IPS DF 4.7 (cell line): ENCODE measurements at regions not wholly inside any gene's neighbourhood (a gene's known extent, or its start where the extent isn't known, plus 50 kb on each side); places are given as distances from the start of the nearest gene placed in this dataset.
"Not testable (repeated sequence)": the region's sequence is repeated elsewhere in the genome, so short reads cannot be mapped to it uniquely, and the experiment has no call there.

Experiments used
- DNase-seq: peaks from one replicate; pipeline ENCODE4 v3.0.0-alpha.2; 2013; ENCODE audit warnings: low spot score; ENCODE audit errors: extremely low read depth

GRCh38 chr4:23035521-23036056, 342.9 kb downstream of the GBA3 start:
- DNase-seq = no peak

GRCh38 chr4:23034731-23035130, 342.0 kb downstream of the GBA3 start:
- no peak for DNase-seq

GRCh38 chr4:23033796-23034195, 341.1 kb downstream of the GBA3 start:
- DNase-seq = no peak

GRCh38 chr4:23028875-23029274, 336.1 kb downstream of the GBA3 start:
- DNase-seq = no peak

GRCh38 chr4:23023666-23024065, 330.9 kb downstream of the GBA3 start:
- DNase-seq = no peak

GRCh38 chr4:23023121-23023520, 330.4 kb downstream of the GBA3 start:
- no peak for DNase-seq

GRCh38 chr4:23022032-23022431, 329.3 kb downstream of the GBA3 start:
- no peak for DNase-seq

GRCh38 chr4:23021040-23021439, 328.3 kb downstream of the GBA3 start:
- DNase-seq = no peak

GRCh38 chr4:23020399-23020798, 327.7 kb downstream of the GBA3 start:
- not testable (repeated sequence) for DNase-seq

- no peak for DNase-seq
These were observed 324.2 kb downstream of the GBA3 start for GRCh38 chr4:23016981-23017380.

- no peak for DNase-seq
These were observed 323.1 kb downstream of the GBA3 start for GRCh38 chr4:23015821-23016220.

- DNase-seq = no peak
These were observed 316.4 kb downstream of the GBA3 start for GRCh38 chr4:23009093-23009492.

- DNase-seq = no peak
These were observed 314.0 kb downstream of the GBA3 start for GRCh38 chr4:23006756-23007155.

GRCh38 chr4:23005691-23006090, 313.0 kb downstream of the GBA3 start:
- no peak for DNase-seq

- no peak for DNase-seq
These were observed 308.7 kb downstream of the GBA3 start for GRCh38 chr4:23001478-23001877.

- DNase-seq = peak; percentile 16
These were observed 306.7 kb downstream of the GBA3 start for GRCh38 chr4:22999419-22999818.

GRCh38 chr4:22997358-22998224, 304.9 kb downstream of the GBA3 start:
- no peak for DNase-seq

GRCh38 chr4:22991576-22991975, 298.8 kb downstream of the GBA3 start:
- DNase-seq = no peak

- no peak for DNase-seq
These were observed 295.8 kb downstream of the GBA3 start for GRCh38 chr4:22988526-22988925.

GRCh38 chr4:22987870-22988269, 295.1 kb downstream of the GBA3 start:
- DNase-seq = no peak

GRCh38 chr4:22986881-22987280, 294.1 kb downstream of the GBA3 start:
- DNase-seq = no peak

- DNase-seq = no peak
These were observed 293.5 kb downstream of the GBA3 start for GRCh38 chr4:22986262-22986661.

- DNase-seq = no peak
These were observed 291.7 kb downstream of the GBA3 start for GRCh38 chr4:22984390-22984789.
